ENCODE measurements at regions not wholly inside any gene's neighbourhood (a gene's known extent, or its start where the extent isn't known, plus 50 kb on each side); places are given as distances from the start of the nearest gene placed in this dataset.

- no peak for TF ChIP-seq CTCF (IDR thresholded peaks at IDR 0.05)
- TF ChIP-seq POLR2A (IDR thresholded peaks at IDR 0.05) = no peak
- TF ChIP-seq POLR2AphosphoS5 (IDR thresholded peaks at IDR 0.05) = no peak
Observed at GRCh38 chr3:14262212-14262611, 83.6 kb downstream of the LSM3 start.

Measured in breast epithelium (tissue), 3 donors.